Muscle of back (tissue), 3 donors: ENCODE measurements at regions not wholly inside any gene's neighbourhood (a gene's known extent, or its start where the extent isn't known, plus 50 kb on each side); places are given as distances from the start of the nearest gene placed in this dataset.
"Not testable (repeated sequence)": the region's sequence is repeated elsewhere in the genome, so short reads cannot be mapped to it uniquely, and the experiment has no call there.

Experiments used
- DNase-seq, 3 donors: peaks; one replicate each; pipeline versions ENCODE4 v3.0.0 to v3.0.0-alpha.2; 2013

DNA sequence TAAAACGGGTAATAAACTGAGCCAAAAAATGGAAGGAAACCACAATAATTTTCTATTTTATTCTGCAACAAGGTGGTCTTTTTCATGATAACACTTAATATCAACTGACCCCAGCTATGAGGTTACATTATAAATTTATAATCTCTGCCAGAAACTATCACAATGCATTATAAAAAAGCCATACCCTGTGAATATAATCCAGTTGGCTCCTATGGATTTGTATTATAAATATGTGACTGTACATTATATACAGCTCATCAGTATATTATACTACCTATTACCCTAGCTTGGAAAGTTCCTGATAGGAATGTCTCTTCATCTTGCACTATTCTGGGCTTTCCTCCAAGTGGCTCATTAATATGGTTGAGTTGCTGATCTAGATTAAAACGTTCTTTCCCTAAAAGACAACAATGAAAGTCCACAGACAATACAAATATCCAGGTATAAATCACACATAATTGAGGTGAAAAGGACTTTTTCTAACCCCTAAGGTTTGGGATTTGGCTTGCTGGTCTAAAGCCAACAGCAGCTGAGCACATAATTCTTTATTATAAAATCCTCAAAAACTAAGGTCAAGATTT is 487.7 kb downstream of the TTLL7 start:
- no peak for DNase-seq

DNA sequence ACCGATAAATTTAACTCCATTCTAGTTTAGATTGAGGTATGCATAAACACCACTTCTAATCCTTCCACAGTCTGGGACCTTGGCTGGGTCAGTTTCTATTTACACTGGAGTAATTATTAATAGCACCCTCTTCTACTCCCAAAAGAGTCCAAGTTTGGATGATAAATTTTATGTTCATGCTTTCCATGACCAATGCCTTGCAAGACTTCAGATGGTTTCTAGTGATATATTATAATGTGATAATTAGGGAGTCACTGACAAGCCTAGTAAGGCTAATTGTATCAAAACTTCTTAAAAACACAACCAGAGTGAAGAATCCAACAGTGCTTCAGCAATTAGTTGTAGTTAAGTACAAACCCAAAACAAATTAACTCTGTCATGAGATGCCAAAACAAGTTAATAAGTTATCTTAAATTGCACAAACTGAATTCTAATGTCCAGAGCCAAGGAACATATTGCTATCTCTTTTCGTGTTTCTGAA is 489.6 kb downstream of the TTLL7 start:
- no peak for DNase-seq

DNA sequence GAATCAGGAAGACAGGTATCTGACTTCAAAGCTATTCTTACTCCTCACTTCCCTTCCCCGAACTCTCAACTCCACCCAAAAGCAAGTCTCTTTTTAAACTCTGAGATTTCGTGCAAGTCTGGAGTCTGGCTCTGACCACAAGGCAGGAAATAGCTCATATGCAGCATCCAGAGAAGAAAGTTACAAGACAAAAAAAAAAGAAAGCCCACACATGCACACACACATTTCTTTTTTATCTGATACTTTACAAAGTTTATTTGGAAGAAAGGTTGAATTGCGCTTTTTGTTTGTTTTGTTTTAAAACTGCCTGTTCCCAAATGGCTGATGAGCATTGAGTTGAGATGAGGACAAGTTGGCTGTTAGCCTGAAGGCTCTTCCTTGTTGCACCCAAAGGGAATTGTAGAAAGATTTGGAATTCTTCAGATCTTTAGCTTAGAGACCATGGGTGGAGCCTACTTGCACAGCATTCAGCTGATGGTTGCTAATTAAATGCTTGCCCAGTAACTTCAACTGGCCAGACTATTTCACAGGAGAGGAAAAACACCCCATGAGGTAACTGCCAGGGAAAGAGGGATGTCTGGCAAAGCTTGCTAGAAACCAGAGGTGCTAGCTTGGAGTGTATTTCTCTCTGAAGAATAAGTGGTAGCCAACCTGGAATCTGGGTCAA is 490.3 kb downstream of the TTLL7 start:
- DNase-seq, result peak; percentile 75 to 86 (median 81)

DNA sequence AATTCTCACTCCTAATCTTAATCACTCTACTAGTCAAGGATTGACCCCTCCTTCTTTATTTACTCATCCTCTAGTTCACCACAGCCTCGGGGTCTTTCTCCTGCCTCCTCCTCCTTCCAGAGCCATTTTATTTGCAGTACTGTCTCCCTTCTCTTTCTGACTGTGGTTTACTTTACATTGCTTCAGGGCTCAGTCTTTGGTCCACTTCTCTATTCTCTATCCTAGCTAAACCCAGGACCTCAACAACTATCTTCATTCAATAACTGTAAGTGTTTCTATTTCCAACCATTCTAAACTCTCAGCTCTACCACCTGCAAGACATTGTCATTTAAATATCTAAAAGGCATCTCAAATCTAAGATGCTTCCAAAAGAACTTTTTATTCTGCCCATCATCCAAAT is 493.8 kb downstream of the TTLL7 start:
- no peak for DNase-seq

DNA sequence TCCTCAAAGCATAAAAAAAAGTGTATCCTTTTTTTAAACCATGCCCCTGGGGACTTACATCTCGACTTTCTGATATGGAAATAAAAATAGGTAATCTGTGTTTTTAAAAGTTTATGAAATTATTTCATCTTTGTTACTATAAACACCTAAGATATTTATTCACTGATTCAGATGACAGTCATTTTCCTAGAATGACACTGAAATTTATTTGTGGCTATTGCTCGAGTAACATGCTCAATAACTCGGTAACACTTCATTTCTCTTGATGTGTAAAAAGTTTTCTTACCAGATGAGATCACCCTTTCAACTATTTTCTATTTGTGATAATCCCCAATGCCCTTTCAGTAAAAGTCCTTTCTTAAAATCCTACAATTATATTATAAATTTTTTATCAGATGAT is 495.8 kb downstream of the TTLL7 start:
- DNase-seq, result no peak

DNA sequence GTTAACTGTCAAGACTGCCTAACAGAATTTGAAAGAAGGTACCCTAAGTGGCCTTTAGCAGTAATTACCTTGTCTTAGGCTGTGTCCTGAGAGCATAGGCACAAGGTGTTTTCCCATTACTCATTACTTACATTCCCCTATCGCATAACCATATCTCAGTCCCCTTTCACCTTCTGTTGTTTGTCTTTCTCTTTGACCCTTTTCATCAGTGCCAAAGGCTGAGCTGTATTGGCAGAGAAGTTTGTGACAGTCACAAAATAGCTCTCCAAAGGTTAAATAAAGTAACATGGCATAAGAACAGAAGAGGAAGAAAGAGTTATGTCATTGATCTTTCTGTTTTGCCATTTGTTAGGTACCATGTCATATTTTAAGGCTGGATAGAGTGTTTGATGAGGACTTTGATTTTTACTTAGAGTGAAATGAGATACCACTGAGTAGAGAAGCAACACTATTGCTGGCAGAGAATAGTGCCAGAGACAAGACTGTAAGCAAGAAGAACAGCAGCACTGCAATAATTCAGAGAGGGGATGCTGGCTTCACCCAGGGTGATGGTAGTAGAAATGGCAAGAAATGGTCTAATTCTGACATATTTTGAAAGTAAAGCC is 497.8 kb downstream of the TTLL7 start:
- no peak for DNase-seq

DNA sequence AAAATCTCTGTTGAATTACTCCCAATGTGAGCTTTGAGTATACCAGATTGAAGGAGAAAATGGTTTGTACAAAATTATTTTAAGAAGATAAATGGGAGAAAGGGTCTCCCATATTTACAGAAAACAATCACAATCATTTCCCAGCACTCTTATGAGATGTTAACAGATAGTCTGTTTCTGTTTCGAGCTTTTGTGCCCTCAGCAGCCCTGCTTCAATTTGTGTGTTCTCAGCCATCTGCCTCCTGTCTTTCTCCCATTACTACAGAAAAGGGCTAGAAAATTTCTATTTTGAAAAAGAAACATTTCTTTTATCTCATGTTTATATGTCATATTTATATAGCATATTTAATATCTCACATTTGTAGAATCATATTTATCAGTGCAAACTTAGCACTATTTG is 498.4 kb downstream of the TTLL7 start:
- no peak for DNase-seq

DNA sequence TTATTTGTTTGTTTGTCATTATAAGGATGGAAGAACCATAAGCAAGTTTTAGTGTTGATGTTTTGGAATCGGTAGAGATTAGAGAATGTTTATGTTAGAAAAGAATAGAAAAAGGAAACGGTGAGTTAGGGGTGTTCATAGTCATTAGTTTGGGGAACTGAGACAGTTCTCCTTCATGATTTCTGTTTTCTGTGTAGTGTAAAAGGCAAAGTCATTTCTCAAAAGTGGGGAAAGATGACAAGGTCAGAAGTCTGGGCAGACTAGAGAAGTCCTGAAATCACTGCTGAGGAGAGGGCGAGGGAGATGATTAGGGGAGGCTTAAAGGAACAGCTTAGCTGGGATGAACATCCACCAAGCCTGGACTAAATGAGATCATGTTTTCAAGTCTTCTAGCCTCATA is 498.9 kb downstream of the TTLL7 start:
- no peak for DNase-seq

DNA sequence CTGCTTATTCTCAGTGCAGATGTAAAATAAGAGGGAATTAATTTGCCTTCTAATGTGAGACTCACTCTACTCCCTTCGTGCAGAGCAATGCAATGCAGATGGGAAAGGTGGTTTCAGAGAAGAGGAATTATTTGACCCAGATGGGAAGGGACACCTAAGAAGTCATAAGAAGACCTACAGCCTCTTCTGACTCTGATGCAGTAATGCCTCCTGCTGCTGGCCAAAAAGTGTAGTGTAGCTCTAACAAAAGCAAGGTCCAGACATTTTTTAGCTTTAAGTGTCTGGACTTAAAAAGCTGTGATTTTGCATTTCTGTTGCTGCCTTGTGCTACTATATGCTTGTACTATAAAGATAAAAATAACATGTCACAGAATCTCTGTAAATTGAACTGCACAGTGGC is 501.4 kb downstream of the TTLL7 start:
- peak in 1 of 3 donors; percentile 28 for DNase-seq

DNA sequence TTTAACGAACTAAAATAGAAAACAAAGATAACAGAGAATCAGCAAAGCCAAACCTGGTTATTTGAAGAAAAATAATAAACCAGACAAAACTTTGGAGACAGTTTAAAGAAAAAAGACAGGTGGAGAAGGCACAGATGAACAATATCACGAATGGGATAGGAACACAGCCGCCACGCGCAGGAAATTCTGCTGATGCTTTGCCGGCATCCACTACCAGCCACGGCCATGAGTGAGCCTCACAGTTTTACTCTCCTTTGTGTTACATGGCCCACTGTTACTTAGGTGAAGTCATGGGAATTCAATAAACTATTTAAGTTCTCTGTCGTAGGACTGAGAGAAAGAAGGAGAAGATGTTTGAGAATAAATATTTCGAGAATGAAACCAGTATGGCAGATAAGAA is 503.4 kb downstream of the TTLL7 start:
- DNase-seq, result no peak

DNA sequence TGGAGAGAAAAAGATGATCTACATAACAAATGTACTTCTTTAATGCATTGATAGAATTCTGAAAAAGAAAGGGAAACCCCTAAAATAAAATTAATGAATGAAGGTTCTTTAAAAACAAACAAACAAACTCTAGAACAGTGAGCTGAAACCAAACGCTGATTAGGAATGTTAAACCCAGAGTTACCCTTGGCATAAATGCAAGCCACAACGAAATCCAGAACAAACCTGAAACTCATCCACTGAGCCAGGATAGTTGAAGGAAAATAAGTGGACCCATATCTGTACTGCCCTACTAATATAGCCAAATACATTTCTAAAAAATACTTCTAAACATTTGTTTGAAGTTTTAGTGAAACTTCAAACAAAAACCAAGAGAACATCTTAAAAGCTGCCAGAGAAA is 505.3 kb downstream of the TTLL7 start:
- DNase-seq, result no peak

DNA sequence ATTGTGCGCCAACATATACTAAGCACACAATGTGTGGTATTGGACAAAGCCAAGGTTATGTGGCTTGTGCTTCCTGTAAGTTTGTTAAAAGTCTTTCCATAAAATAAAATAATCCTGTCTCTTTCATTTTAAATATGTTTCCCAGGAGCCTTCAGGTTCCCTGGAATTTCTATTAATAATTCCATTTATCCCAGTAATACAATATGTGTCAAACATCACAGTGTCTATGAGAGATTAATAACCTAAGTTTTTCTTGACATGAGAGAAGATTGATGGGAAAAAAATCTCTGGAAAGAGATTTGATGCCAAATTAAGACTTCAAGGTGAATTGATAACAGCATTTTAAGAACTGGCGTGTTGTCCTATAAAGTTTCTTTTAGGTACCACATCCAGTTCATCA is 507.0 kb downstream of the TTLL7 start:
- no peak for DNase-seq

DNA sequence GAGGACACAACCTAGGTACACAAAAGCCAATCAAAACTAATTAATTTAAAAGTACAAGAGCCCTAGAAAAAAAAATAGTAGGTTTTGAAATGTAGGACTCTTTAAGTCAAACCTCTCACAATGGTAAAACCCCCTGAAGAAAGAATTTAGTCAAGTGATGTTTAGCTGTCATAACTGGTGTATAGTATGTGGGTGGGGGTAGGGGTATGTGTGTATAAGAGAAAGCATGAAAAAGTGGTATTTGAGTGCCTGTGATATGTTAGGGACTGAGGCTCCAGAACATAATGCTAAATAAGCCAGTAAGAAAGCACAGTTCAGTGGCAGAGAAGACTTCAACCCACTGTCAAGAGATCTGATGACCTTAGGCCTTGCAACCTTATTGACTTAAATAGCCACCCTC is 507.9 kb downstream of the TTLL7 start:
- no peak for DNase-seq

DNA sequence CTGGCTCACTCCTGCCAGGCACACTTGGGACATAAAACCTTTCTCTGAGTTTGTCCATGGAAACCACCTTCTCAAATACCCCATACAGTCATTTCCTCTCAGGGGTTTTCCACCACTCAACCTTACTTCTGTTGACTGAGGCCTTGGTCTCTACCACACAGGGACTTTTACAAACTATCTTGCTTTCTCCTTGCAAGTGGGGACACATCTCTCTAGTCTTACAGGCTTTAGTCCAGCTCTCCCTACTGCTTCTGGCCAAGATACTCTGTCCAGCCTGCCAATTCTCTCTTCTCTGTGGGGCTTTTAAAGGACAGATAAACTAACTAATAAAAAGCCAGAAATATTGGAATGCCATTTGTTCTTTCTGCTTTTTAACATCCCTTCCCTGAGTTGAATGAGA is 510.8 kb downstream of the TTLL7 start:
- peak in 1 of 3 donors; percentile 60 for DNase-seq

DNA sequence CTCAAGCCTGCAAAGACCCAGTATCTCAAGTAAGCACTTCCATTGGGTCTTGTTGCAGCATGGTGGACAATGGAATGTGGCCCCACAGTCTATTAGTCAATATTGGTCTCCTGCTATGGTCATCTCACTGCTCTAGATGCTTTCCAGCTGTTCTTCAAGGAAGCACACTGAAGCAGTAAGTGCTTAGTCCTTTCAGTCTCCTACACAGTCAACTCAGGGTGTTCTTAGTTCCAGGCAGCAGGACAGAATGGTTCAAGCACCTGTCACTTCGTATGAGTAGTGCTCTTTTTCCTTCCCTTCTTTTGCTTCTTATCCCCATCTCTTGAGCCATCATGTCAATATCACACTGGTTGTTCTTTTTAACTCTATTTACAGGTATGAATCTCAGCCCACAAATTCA is 511.5 kb downstream of the TTLL7 start:
- not testable (repeated sequence) for DNase-seq

DNA sequence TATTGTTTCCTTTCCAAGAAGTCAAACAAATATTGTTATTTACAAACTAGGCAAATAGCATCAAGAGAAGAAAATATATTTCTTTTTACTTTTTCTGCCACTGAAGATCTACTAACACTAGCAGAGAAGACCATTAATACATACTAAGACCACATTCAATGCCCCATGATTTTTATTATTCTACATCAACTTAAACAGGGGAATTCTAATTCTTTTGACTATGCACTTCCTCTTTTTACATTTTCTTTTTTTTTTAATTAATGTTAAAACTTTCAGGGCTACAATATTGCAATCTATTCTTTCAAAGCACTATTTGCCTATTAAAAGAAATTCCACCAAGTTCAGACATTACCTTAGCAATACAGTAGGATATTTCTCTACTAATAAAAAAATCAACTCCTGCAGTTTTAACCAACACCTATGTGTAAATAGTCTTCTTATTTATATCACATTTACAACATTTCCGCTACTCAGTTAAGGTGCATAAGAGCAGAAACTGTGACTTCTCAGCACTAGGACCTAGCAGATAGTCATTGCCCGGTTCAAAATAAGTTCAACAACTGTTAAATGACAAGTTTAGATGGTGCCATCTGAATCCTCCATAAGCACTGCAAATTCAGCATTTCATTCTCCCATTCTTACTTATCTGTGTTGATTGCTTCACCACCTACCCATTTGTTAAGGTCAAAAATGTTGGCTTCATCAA is 513.5 kb downstream of the TTLL7 start:
- not testable (repeated sequence) for DNase-seq

DNA sequence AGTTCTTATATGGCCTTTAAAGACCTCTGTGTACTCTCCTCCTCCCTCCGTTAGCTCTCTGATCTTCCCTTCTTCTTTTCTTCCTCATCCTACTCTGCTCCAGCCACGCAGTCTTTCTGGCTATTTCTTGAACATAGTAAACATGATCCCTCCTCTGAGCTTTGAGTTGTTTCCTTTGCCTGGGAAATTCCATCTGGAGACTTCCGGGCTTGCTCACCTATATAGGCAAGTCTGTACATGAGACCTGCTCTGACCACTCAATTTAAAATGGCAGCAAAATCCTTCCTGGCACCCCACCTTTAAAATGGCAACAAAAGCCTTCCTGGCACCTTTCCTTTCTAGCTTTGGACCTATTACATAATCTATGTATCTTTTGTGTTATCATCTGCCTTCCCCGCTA is 517.6 kb downstream of the TTLL7 start:
- DNase-seq, result not testable (repeated sequence)

DNA sequence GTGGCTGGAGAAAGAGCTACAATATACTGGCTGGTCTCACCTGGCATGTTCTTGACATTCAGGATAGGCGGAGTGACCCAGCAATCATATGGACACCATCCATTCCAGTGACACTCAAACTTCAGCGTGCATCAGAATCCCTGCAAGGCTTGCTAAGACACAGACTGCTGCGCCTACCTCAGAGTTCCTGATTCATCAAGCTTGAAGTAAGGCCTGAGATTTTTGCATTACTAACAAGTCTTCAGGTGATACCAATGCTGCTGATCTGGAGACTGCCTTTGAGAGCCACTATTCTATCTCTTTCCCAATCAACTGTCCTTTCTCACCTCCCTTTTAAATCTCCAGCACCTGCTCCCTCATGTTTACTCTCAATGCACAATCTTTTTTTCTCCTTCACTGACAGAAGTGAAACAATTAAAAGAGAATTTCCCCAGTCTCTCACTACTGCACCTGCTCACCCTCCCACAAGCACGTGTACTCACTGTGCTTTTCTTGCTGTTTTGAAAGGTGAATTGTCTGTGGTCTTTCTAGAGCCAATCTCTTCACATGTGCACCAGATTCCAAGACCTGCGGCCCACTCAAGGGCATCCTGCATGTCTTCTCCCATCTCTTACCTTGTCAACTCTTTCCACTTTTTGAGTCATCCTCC is 519.2 kb downstream of the TTLL7 start:
- not testable (repeated sequence) for DNase-seq

DNA sequence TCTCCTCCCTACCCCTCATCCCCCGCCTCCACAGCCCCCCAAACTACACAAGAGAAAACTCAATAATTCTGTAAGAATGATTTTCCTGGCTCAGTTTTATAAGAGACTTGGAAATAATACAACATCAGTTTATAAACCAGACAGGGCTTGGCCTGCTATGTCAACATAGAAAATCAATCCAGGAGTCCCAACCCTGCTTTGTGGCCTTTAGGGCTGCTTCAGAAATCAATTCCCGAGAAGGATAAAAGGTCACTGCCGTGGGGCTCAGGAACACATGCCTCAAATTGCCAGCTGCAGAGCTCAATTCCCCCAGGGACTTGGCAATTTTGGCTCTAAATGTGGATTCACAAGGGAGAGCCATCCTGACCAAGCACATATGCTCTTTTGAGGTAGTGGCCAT is 520.8 kb downstream of the TTLL7 start:
- not testable (repeated sequence) for DNase-seq

DNA sequence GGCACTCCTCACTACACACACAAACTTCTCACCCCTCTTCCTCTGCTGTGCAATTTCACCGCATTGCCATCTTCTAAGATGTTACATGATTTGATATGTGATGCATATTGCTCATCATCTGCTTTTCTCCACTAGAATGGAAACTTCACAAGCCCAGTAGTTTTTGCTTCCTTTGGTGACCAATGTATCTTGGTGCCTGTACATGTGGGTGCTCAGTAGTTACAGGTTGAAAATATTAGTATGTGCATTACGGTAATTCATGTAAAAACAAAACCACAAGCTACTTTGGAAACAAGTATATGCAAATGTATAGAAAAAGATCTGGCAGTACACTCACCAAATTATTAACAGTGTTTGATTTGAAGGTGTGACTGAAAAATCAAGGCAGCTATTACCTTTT is 522.4 kb downstream of the TTLL7 start:
- not testable (repeated sequence) for DNase-seq

DNA sequence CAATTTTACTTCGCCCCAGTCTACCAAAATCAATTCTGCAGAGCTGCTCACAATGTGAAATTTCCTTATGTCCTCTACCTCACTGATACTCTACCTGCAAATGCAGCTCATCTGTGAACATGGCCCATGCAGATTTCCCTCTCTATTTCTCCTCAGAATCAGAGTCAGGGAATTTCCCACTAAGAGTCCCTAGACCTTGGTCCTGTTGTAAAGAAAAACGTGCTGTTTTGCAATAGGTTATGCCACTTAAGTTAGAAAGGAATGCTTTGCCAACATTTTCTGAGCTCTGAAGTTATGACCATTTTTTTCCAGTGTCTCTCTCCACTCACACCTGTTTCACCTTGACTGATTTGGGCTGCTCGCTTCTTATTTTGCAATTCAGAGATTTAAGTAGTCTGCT is 524.0 kb downstream of the TTLL7 start:
- DNase-seq, result not testable (repeated sequence)

DNA sequence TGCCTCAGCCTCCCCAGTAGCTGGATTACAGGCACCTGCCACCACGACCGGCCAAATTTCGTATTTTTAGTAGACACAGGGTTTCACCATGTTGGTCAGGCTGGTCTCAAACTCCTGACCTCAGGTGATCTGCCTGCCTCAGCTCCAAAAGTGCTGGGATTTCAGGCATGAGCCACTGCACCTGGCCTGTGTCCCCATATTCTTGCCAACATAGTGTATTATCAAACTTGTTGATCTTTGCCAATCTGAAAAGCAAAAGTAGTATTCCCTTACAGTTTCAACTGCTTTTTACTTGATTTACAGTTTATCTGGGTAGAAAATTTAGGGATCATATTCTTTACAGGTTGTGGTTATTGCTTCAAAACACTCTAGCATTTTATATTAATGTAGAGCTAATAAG is 524.9 kb downstream of the TTLL7 start:
- not testable (repeated sequence) for DNase-seq
